ENCODE measurements at regions not wholly inside any gene's neighbourhood (a gene's known extent, or its start where the extent isn't known, plus 50 kb on each side); places are given as distances from the start of the nearest gene placed in this dataset.

- intact Hi-C loops (cut with micrococcal nuclease) = no loop called here
- H3K9me3 Mint-ChIP-seq = no peaks in the 10 kb centered on the region
- H3K36me3 Mint-ChIP-seq = no peaks in the 10 kb centered on the region
- H3K4me3 Mint-ChIP-seq = no peak overlapping the region
- ATAC-seq (peak in 1 of 3 donors; percentile 30), DNase-seq (no peak)
- H3K27ac Mint-ChIP-seq = no peak overlapping the region
- H3K27me3 ChIP-seq (ENCODE audit: control insufficient read depth, insufficient read depth, low read length) = peaks cover 6% of the 10 kb centered on the region
- WGBS (ENCODE audit: insufficient coverage) = 84% methylated on average over 7 of the region's 8 CpGs
- H3K27me3 Mint-ChIP-seq (ENCODE audit: low read depth in 2 of 2) = peaks cover 15 to 16% of the 10 kb centered on the region in 2 donors
- H3K36me3 ChIP-seq (ENCODE audit: control insufficient read depth, insufficient read depth, low read length) = no peaks in the 10 kb centered on the region
- H3K27ac ChIP-seq (ENCODE audit: low read length) = no peak overlapping the region
- no peak overlapping the region for H3K4me3 ChIP-seq (ENCODE audit: low read length)
- no peaks in the 10 kb centered on the region for H3K4me1 ChIP-seq (ENCODE audit: control insufficient read depth, insufficient read depth, low read length)
- no peaks in the 10 kb centered on the region for H3K9me3 ChIP-seq (ENCODE audit: control insufficient read depth, insufficient read depth, low read length)
- no peaks in the 10 kb centered on the region for H3K4me1 Mint-ChIP-seq
- TF ChIP-seq CTCF (IDR thresholded peaks at IDR 0.05) = no peak
Observed at GRCh38 chr7:131620673-131621609, 64.5 kb upstream of the PODXL start.

- ATAC-seq (peak in 1 of 3 donors; percentile 29), DNase-seq (no peak)
- Mint-ChIP-seq H3K36me3 (no peaks in the 10 kb centered on the region), H3K27me3 (ENCODE audit: low read depth in 2 of 2) (peaks cover 15 to 16% of the 10 kb centered on the region in 2 donors), H3K9me3 (no peaks in the 10 kb centered on the region), H3K27ac (no peak overlapping the region), H3K4me1 (no peaks in the 10 kb centered on the region), H3K4me3 (no peak overlapping the region)
- Histone ChIP-seq H3K9me3 (ENCODE audit: control insufficient read depth, insufficient read depth, low read length) (no peaks in the 10 kb centered on the region), H3K27ac (ENCODE audit: low read length) (no peak overlapping the region), H3K36me3 (ENCODE audit: control insufficient read depth, insufficient read depth, low read length) (no peaks in the 10 kb centered on the region), H3K27me3 (ENCODE audit: control insufficient read depth, insufficient read depth, low read length) (peaks cover 6% of the 10 kb centered on the region), H3K4me3 (ENCODE audit: low read length) (no peak overlapping the region), H3K4me1 (ENCODE audit: control insufficient read depth, insufficient read depth, low read length) (no peaks in the 10 kb centered on the region)
- TF ChIP-seq CTCF (IDR thresholded peaks at IDR 0.05) = no peak
- intact Hi-C loops (cut with micrococcal nuclease) = no loop called here
- 76% methylated on average over 5 of the region's 10 CpGs for WGBS (ENCODE audit: insufficient coverage)
Observed at GRCh38 chr7:131619336-131620305, 63.2 kb upstream of the PODXL start.

- no peak overlapping the region for H3K4me3 Mint-ChIP-seq
- intact Hi-C loops (cut with micrococcal nuclease) = no loop called here
Observed at GRCh38 chr7:131618391-131618790, 62.0 kb upstream of the PODXL start.

More at GRCh38 chr7:131618391-131618790, 62.0 kb upstream of the PODXL start:
- H3K27me3 Mint-ChIP-seq (ENCODE audit: low read depth in 2 of 2) = peaks cover 11 to 15% of the 10 kb centered on the region in 2 donors
- Histone ChIP-seq H3K9me3 (ENCODE audit: control insufficient read depth, insufficient read depth, low read length) (no peaks in the 10 kb centered on the region), H3K4me1 (ENCODE audit: control insufficient read depth, insufficient read depth, low read length) (no peaks in the 10 kb centered on the region), H3K27ac (ENCODE audit: low read length) (no peak overlapping the region), H3K27me3 (ENCODE audit: control insufficient read depth, insufficient read depth, low read length) (peaks cover 6% of the 10 kb centered on the region), H3K4me3 (ENCODE audit: low read length) (no peak overlapping the region), H3K36me3 (ENCODE audit: control insufficient read depth, insufficient read depth, low read length) (no peaks in the 10 kb centered on the region)
- no peak overlapping the region for H3K27ac Mint-ChIP-seq
- no peaks in the 10 kb centered on the region for H3K36me3 Mint-ChIP-seq
- H3K4me1 Mint-ChIP-seq = no peaks in the 10 kb centered on the region
- DNase-seq (no peak), ATAC-seq (no peak)
- 93% methylated on average over 5 of the region's 5 CpGs for WGBS (ENCODE audit: insufficient coverage)
- H3K9me3 Mint-ChIP-seq = no peaks in the 10 kb centered on the region
- TF ChIP-seq CTCF (IDR thresholded peaks at IDR 0.05) = no peak
